Uterus (tissue), 3 donors: ENCODE measurements at regions not wholly inside any gene's neighbourhood (a gene's known extent, or its start where the extent isn't known, plus 50 kb on each side); places are given as distances from the start of the nearest gene placed in this dataset.
"Not testable (repeated sequence)": the region's sequence is repeated elsewhere in the genome, so short reads cannot be mapped to it uniquely, and the experiment has no call there.

ENCODE experiments used
- DNase-seq, 2 donors: peaks; one replicate each; pipeline ENCODE4 v3.0.0-alpha.2; 2019 to 2020
- H3K27ac ChIP-seq, 2 donors: fragments of 200-600 bp; sonication (generic); 1 replicate in 1 of 2; 2 replicates in 1 of 2; pipeline ENCODE4 v1.5.1; 2016 to 2018
- H3K27me3 ChIP-seq, 2 donors: fragments of 200-600 bp; sonication (generic); one replicate each; pipeline ENCODE4 v1.5.1; 2018 to 2019; ENCODE audit warnings: control low read depth in 1 of 2
- H3K36me3 ChIP-seq, 2 donors: fragments of 200-600 bp; sonication (generic); one replicate each; pipeline ENCODE4 v1.5.1; 2019; ENCODE audit warnings: control low read depth in 1 of 2
- H3K4me1 ChIP-seq, 2 donors: fragments of 200-600 bp; sonication (generic); one replicate each; pipeline ENCODE4 v1.5.1; 2018 to 2019; ENCODE audit warnings: control low read depth in 1 of 2
- H3K4me3 ChIP-seq, 2 donors: fragments of 200-600 bp; sonication (generic); 1 replicate in 1 of 2; 2 replicates in 1 of 2; pipeline ENCODE4 v1.5.1; 2018 to 2019; ENCODE audit warnings: mild to moderate bottlenecking in 1 of 2
- H3K9me3 ChIP-seq, 2 donors: fragments of 200-600 bp; sonication (generic); one replicate each; pipeline ENCODE4 v1.5.1; 2019; ENCODE audit warnings: control low read depth in 1 of 2
- CTCF ChIP-seq, 4 experiments: fragments of 200-600 bp in 2 of 4; fragments of 450-650 bp in 2 of 4; sonication (generic) in 2 of 4; IDR thresholded peaks; one replicate each; pipeline ENCODE4 v1.5.1; 2016 to 2019; ENCODE audit warnings: antibody characterized with exemption in 4 of 4, mild to moderate bottlenecking in 2 of 4, moderate library complexity in 1 of 4
- POLR2A ChIP-seq, 2 donors: fragments of 450-650 bp; IDR thresholded peaks; one replicate each; pipeline ENCODE4 v1.6.1; 2016; ENCODE audit warnings: antibody characterized with exemption in 2 of 2, mild to moderate bottlenecking in 1 of 2, moderate library complexity in 1 of 2
- intact Hi-C: fragments of 100-400 bp; cut with DNase I; formaldehyde crosslinking; loops from one replicate; pipeline ENCODE4 v1.15.1; 2023; ENCODE audit warnings: low total_unique reads
- donor health status: DM: yes; HTN: yes; CAD: no.

- peak overlapping the region; percentile 14 to 62 for H3K27ac ChIP-seq
- intact Hi-C loops, result no loop called here
- H3K27me3 ChIP-seq, result no peaks in the 10 kb centered on the region
- H3K9me3 ChIP-seq, result no peaks in the 10 kb centered on the region
- no peak for TF ChIP-seq POLR2A (IDR thresholded peaks at IDR 0.05)
- no peak for TF ChIP-seq CTCF (IDR thresholded peaks at IDR 0.05)
- DNase-seq, result no peak
- H3K4me1 ChIP-seq, result peaks cover 0 to 4% of the 10 kb centered on the region in 2 donors
- no peak overlapping the region for H3K4me3 ChIP-seq
- H3K36me3 ChIP-seq, result no peaks in the 10 kb centered on the region
Measured at GRCh38 chr21:17119466-17120297, 393.2 kb upstream of the CXADR start.

- H3K27me3 ChIP-seq, DNase-seq, H3K9me3 ChIP-seq, intact Hi-C loops, H3K36me3 ChIP-seq, H3K4me1 ChIP-seq: not testable (repeated sequence)
- peak overlapping the region; percentile 75 to 90 for H3K27ac ChIP-seq
- H3K4me3 ChIP-seq, result peak overlapping the region in 1 of 2 donors; percentile 0
Measured at GRCh38 chr21:17127395-17127794, 385.4 kb upstream of the CXADR start.

- peak overlapping the region; percentile 75 to 90 for H3K27ac ChIP-seq
Measured at GRCh38 chr21:17128132-17128531, 384.7 kb upstream of the CXADR start.

GRCh38 chr21:17139159-17139558 is 373.7 kb upstream of the CXADR start:
- intact Hi-C loops, H3K9me3 ChIP-seq, DNase-seq, H3K36me3 ChIP-seq, H3K27me3 ChIP-seq, H3K4me1 ChIP-seq: not testable (repeated sequence)
- Histone ChIP-seq H3K4me3 (peak overlapping the region; percentile 35 to 42), H3K27ac (peak overlapping the region; percentile 88 to 91)

More at GRCh38 chr21:17128132-17128531, 384.7 kb upstream of the CXADR start:
- no peaks in the 10 kb centered on the region for H3K36me3 ChIP-seq
- no peaks in the 10 kb centered on the region for H3K9me3 ChIP-seq
- intact Hi-C loops, result no loop called here
- peak overlapping the region in 1 of 2 donors; percentile 0 for H3K4me3 ChIP-seq
- H3K27me3 ChIP-seq, result no peaks in the 10 kb centered on the region
- peaks cover 3 to 4% of the 10 kb centered on the region in 2 donors for H3K4me1 ChIP-seq
- peak; percentile 46 to 70 for DNase-seq
- TF ChIP-seq CTCF (IDR thresholded peaks at IDR 0.05) (no peak), POLR2A (IDR thresholded peaks at IDR 0.05) (no peak)

GRCh38 chr21:17139696-17140095 is 373.1 kb upstream of the CXADR start:
- intact Hi-C loops, result no loop called here
- H3K27me3 ChIP-seq, result no peaks in the 10 kb centered on the region
- H3K4me3 ChIP-seq, result peak overlapping the region; percentile 35 to 42
- H3K27ac ChIP-seq, result peak overlapping the region; percentile 88 to 91
- H3K4me1 ChIP-seq, result no peaks in the 10 kb centered on the region
- DNase-seq, result no peak
- H3K36me3 ChIP-seq, result no peaks in the 10 kb centered on the region
- no peaks in the 10 kb centered on the region for H3K9me3 ChIP-seq
- TF ChIP-seq POLR2A (IDR thresholded peaks at IDR 0.05), result no peak
- no peak for TF ChIP-seq CTCF (IDR thresholded peaks at IDR 0.05)

GRCh38 chr21:17146426-17146825 is 366.4 kb upstream of the CXADR start:
- Histone ChIP-seq H3K27me3 (no peaks in the 10 kb centered on the region), H3K36me3 (no peaks in the 10 kb centered on the region), H3K9me3 (peaks cover 0 to 6% of the 10 kb centered on the region in 2 donors), H3K4me3 (no peak overlapping the region), H3K4me1 (no peaks in the 10 kb centered on the region), H3K27ac (no peak overlapping the region)
- intact Hi-C loops, result no loop called here
- DNase-seq, result no peak
- TF ChIP-seq POLR2A (IDR thresholded peaks at IDR 0.05) (no peak), CTCF (IDR thresholded peaks at IDR 0.05) (no peak)
